NCI-H2196 treated with DMSO at 0.1 percent for 48 hours (cell line): ENCODE measurements at regions not wholly inside any gene's neighbourhood (a gene's known extent, or its start where the extent isn't known, plus 50 kb on each side); places are given as distances from the start of the nearest gene placed in this dataset.

Source experiments
- DNase-seq: peaks from one replicate; lab custom pipeline; 2025; ENCODE audit not compliant: unreplicated experiment; lab: John Stamatoyannopoulos, UW

DNA sequence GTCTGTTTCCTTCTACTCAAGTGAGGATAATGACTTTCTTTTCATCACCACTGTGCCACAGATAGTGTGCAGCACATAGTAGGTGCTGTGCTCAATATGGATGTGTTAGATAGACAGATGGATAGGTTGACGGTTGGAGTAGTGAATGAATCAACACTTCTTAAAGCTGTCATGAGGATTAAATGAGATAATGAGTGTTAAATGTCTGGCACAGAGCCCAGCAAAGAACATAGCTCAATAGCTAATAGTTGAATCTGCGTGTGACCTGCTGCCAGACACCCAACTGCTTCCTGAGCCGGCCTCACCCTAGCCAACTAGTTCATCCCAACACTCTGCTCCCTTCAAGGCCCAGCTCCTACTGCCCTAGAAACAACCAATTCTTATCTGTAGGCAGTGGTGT, 67.7 kb upstream of the PJA1 start:
- DNase-seq = no peak

DNA sequence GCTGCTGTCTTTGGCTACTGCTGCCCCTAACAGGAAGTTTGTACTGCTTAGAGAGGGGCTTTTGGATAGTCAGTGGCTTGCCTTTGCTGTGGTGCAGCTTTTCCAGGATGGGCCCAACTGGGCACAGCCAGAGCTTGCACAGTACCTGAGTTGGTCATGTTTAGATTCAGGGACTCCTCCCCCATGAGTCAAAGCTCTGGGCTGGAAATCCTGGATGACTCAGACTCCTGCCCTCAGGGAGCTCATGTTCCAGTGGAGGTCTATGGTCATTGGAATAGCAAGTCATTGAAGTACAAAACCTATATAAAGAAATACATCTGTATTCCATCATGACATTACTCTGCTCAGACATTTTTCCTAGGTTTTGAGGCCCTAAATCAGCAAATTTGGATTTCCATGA, 66.7 kb upstream of the PJA1 start:
- no peak for DNase-seq

DNA sequence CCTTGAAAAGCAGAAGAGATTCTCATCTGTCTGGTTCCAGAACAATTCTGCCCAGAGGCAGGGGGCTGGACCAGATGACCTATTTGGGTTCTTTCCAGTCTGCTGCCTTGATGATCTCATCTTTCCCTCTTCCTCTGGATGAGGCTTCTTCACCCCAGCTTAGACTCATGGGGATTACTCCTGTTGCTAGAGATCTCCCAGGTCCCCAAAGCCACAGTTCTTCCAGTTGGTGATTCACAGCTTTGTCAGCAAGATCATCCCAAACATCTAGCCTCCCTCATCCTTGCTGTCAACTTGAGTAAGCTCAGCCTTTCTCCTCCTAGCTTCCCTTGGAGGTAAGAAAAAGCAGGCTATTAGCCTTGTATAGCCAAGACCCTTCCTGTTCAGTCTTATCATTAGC, 64.2 kb upstream of the PJA1 start:
- DNase-seq = no peak

DNA sequence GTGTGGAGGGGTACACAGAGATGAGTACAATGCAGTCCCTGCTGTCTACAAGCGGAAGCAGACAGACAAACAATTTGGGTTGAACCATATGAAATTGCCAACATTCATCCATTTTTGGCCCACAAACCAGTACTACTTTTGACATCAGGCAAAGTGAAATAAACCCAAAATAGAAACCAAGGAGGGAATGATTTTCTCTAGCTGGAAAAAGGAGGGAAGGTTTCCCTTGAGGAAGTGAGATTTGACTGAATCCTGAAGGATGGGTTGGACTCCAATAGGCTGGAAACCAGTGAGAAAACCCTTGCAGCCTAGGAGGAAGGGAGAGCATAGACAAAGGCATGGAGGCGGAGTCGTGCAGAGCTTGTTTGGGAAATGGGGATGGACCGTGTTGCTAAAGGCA, 63.5 kb upstream of the PJA1 start:
- DNase-seq = no peak

DNA sequence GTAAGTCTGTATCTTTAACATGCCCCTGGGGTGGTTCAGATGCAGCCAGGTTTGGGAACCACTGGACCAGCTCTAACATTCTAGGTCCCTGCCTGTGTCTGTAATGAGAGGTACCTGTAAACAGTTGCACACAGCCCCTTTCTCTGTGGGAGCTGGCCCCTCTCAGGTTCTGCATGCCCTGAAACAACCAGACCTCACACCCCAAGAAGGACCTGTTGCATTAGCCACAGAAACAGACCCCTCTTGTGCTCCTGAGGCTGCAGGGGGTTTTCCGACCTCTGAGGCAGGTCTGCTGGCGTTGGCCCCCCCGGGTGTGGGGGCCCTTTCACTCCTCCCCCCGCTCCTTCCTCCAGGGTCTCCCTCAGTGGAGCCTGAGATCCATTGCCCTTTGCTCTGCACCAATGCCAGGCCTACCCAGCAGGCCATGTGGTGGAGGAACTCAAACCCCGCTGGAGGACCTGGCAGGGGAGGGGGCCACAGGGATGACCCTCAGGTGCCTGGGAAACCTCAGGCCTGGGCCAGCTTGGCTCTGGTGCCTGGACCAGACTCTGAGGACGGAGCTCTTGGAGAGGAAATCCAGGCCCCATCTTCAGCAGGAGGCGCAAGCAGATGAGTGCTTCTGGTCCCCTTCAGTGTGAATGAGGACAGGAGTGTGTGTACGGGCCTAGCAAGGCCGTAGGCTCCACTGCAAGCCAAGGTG, 61.4 kb upstream of the PJA1 start:
- DNase-seq = no peak

DNA sequence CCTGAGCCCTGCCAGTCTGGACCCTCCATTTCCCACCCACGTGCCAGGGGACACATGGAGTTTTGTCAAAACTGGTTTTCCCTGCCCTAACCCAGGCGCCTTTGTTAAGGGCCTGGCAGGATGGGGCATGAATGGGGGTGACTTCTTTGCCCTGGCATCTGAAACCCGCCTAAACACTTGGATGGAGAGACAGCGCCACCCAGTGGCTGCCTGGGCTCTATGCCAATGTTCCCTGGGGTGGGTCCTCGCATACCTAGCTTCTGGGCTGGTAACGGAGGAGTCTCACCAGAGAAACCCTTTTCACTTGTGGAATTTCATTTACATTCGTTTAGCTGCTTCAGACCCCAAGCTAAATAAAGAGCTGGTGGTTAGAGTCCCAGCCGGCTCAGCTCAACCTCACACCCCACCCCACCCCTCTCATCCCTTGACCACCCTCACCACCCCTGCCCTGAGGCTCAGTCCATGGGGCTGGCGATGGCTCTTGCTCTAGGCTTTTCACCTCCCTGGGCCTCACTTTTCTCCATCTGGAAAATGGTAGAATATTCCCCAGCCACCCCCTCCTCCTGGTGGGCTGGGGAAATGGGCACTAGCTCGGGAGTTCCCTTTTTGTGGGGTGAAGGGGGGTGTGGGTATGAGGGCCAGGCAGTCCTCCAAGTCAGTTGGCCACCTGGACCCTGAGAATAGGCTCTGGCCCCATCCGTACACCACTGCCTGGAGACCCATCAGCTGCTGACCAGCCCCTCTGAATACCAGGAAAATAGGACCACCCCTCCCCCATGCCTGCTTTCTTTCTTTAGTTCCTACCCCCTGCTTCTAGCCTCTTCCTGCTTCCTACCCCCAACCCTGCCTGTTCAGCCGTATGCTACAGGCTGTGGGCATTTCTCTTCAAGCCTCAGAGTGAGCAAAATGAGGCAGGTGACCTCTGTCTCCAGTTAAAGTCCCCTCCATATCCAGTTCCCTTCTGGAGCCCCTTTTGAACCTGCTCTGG, 57.1 kb upstream of the PJA1 start:
- no peak for DNase-seq

DNA sequence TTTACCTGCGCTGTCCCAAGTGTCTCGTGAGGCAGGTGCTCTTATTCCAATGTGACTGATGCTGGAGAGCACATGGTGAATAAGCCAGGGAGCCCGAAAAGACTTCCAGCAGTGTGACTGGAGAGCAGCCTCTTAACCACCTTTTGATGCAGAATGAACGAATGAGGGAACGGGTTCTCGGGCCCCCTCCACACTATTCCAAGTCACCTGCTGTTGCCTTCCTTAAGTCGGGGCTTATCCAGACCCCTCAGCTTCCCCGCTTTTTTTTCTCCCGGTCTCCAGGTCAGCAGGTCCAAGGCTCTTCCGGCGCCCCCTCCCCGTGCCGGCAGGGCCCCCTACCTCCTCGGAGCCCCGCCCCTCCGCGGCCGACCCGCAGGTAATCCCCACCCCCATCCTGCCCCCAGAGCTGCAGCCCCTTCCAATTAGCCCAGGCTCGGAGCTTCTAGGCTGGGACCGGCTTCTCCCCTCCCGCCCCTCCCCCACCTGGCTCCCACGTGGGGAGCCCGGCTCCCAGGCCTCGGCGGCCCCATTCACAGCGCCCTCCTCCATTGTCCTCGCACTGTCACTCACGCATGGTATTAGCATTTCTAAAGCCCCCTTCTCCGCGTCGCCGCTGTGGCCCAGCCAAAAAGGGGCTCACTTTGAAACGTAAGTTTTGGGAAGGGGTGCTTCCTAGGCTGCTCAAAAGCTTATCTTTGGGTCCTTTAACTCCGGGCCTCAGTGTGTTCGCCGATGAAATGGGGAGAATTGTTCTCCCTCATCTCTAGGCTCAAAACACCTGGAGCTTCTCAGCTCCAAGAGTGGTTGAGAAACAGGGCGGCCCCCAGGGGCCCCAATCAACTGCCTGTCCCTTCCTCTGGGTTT, 56.2 kb upstream of the PJA1 start:
- no peak for DNase-seq

DNA sequence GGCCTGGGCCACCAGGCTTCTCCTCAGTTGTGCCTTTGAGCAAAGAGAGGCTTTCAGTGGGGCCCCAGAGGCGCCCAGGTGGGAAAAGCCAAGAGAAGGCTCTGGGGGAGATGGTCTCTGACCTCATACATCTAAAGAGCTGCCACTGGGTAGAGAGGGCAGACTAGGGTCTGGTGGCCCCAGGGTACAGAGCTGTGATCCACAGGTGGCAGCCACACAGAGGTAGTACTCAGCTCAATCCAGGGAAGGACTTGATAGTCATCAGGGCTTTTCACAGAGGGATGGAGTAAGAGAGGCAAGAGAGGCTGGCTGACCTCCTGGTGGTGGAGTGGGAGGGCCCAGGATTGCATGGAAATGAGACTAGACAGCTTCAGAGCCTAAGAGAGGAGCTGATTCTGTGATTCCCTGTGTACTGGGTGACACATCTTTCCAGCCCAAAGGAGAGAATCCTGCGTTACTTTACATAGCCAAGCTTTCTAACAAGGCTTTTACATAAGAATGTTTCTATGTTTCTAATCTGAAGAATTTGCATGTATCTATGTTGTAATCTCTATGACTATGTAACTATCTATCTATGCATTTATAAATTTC, 53.2 kb upstream of the PJA1 start:
- DNase-seq = no peak

DNA sequence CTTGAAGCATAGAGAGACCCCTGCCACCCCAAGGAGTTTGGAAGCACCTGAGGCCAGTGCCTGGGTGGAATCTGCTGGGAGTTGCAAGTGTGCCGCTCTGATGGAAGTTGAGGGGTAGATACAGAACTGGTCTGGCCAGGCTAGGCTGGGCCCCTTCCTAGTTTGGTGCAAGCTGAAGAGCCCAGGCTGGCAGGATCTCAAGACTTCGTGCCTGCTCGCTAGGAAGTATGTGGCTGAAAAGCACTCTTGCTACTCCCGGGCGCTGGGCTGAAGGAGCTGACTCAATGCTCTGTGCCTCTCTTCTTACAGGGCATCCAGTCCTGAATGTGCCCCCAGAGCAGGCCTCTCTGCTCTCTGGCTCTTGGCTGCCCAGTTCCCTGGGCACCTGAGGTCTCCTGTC, 51.7 kb upstream of the PJA1 start:
- DNase-seq = no peak

DNA sequence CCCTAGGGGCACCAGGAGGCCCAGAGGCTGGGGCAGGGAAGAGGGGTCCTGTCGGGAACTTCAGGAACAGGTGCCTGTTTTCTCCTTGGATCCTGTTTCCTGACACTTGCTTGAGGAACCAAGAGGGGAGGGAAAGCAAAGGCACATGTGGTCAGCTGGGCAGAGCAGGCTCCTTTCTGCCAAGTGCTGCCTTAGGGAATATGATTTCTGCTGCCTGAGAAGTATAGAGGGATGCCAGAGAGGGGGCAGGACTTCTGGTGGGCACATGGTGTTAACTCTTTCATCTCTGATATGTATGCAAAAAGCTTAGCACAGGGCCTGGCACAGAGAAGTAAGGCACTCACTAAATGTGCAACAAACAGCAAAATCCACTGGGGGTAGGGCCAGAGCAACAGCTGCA, 51.2 kb upstream of the PJA1 start:
- DNase-seq = no peak

DNA sequence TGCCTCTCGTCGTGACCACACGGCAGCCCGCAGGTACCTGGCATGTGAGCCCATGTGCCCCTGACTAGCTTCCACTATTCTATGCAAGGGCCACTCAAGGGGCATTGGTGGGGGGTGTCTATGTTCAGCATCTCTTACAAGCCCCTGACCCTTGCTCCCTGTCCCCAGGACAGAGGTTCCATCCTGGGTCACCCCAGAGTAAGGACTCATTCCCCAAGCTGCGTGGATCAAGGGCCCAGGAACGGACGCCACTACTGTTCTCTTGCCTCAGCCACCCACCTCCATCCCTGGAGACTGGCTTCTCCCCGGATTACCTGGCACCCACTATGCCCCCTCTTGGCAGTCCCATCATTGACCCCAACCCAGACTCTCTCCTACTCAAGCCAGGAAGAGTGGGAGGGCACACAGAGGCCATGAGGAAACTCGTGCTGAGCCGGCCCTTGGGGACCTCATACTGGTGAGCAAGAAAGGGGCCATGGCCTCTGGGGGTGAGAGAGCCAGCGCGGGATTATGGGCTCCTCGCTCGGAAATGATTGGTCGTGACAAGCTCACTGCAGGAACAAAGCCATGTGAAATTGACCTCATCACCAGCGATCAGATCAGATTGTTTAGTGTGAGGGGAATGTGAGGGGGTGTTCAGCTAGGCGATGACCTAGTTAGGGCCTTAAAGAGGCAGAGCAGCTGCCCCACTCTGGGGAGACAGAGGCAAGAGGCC, 50.1 kb upstream of the PJA1 start:
- DNase-seq = no peak
